Lower leg skin (tissue), 3 donors: ENCODE measurements at regions not wholly inside any gene's neighbourhood (a gene's known extent, or its start where the extent isn't known, plus 50 kb on each side); places are given as distances from the start of the nearest gene placed in this dataset.
"Not testable (repeated sequence)": the region's sequence is repeated elsewhere in the genome, so short reads cannot be mapped to it uniquely, and the experiment has no call there.

Experiments
- POLR2A ChIP-seq, 2 donors: fragments of 450-650 bp; IDR thresholded peaks; one replicate each; pipeline ENCODE4 v1.6.1; 2016 to 2017; ENCODE audit warnings: antibody characterized with exemption in 2 of 2, mild to moderate bottlenecking in 1 of 2, moderate library complexity in 1 of 2
- TF ChIP-seq, protein P1 (sequence below), 3 donors: fragments of 450-650 bp; IDR thresholded peaks; one replicate each; pipeline ENCODE4 v1.5.1; 2016; ENCODE audit warnings: antibody characterized with exemption in 3 of 3, mild to moderate bottlenecking in 3 of 3, moderate library complexity in 2 of 3

DNA sequence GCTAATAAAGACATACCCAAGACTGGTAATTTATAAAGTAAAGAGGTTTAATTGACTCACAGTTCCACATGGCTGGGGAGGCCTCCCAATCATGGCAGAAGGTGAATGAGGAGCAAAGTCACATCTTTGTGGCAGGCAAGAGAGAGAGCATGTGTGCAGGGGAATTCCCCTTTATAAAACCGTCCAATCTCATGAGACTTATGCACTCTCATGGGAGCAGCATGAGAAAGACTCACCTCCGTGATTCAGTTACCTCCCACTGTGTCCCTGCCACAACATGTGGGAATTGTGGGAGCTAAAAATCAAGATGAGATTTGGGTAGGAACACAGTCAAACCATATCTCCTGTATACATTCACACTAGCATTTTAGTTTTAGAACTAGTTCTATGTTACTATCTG, 101.7 kb upstream of the NIPA1 start:
- not testable (repeated sequence) for TF ChIP-seq POLR2A (IDR thresholded peaks at IDR 0.05)
- TF ChIP-seq, protein P1, sequence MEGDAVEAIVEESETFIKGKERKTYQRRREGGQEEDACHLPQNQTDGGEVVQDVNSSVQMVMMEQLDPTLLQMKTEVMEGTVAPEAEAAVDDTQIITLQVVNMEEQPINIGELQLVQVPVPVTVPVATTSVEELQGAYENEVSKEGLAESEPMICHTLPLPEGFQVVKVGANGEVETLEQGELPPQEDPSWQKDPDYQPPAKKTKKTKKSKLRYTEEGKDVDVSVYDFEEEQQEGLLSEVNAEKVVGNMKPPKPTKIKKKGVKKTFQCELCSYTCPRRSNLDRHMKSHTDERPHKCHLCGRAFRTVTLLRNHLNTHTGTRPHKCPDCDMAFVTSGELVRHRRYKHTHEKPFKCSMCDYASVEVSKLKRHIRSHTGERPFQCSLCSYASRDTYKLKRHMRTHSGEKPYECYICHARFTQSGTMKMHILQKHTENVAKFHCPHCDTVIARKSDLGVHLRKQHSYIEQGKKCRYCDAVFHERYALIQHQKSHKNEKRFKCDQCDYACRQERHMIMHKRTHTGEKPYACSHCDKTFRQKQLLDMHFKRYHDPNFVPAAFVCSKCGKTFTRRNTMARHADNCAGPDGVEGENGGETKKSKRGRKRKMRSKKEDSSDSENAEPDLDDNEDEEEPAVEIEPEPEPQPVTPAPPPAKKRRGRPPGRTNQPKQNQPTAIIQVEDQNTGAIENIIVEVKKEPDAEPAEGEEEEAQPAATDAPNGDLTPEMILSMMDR (IDR thresholded peaks at IDR 0.05), result not testable (repeated sequence)
